ENCODE measurements at regions not wholly inside any gene's neighbourhood (a gene's known extent, or its start where the extent isn't known, plus 50 kb on each side); places are given as distances from the start of the nearest gene placed in this dataset.

DNA sequence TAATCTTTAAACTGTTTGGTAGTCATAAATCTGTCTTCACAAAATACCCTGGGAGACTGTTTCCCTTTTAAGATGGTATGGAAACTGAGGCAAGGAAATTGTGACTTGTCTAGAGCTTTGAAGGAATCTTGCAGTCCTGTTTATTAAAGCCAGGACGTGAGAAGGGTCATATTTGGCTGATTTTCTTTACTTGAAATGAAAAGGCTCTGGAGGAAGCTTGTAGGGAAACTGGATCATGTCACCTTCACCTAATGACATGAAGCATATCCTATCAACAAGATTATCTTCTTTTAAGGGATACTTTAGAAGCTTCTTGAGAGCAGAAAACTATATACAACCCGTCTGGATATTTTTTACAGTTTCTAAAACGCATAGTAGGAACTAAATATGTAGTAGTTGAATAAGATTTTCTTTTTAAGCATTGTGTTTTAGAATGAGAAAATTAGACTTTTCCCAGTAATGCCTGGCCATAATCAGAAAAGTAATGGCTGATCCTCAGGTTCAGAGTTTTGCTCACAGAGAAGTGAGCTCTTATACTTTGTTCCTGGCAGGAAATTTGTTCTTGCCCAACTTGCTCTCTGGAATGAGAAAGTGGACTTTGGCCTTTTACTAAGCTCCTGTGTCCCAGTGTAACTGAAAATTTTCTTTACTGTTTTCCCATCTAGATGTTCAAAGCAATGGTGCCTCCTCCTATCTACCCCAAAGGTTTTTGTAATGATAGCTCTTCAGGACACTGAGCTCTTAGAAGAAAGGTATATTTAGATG is 136.8 kb upstream of the AFF2 start:
- no peak for DNase-seq

DNA sequence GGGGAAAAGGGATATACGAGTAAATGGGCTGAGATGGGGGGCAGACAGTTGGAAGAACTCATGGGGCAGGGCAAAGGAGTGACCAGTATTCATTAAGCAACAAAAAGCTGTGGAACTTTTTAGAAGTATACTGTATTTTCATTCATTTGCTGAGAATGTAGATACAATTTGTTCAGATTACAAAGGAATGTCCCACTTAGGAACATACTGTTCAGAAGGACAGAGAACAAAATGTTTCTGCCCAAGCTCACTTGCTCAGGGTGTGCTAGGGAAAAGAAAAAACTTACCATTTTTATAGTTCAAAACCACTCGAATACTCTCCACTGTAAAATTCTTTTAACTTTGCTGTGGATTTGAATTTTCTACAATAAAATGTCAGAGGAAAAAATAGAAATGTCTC is 135.2 kb upstream of the AFF2 start:
- DNase-seq, result no peak

DNA sequence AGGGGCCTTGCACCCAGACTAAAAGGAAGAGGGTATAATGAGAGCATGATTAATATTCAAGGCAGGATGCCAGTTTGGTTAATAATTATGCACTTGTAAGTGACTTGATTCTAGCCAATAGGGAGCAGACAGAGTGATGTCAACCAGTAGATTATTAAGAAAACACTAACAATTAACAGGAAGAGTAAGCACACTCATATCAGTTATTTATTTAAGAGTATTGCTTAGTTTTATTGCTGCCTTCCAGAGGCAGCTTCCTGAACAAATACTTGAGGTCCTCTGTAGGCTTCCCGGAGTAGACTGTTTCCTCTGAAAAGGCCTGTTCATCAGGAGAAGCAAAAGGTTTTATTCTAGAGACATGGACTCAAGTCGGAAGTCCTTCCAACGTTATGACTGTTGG is 129.1 kb upstream of the AFF2 start:
- no peak for DNase-seq

DNA sequence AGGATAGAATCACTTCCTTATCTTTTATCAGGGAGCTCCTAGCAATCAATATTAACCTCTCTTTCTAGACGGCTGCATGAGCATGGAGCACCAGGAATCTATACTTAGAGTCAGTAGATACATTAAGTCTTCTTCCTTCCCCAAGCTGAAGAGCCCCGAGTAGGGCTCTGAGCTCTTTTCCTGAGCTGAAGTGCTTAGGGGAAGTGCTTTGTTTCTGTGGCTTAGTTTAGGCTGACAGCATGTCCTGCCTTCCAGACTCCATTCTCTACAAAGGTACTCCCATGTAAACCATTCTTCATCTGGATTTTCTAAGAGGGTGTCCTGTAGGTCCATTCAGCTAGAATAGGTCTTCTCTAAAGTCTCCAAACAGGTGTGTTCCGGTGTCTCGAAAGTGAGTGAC is 127.5 kb upstream of the AFF2 start:
- DNase-seq, result no peak

DNA sequence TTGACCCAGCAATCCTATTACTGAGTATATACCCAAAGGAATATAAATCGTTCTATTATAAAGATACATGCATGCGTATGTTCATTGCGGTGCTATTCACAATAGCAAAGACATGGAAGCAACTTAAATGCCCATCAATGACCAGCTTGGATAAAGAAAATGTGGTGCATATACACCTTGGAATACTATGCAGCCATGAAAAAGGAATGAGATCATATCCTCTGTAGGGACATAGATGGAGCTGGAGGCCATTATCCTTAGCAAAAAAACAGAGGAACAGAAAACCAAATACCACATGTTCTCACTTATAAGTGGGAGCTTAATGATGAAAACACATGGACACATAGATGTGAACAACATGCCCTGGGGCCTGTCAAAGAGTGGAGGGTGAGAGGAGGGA is 124.1 kb upstream of the AFF2 start:
- no peak for DNase-seq

DNA sequence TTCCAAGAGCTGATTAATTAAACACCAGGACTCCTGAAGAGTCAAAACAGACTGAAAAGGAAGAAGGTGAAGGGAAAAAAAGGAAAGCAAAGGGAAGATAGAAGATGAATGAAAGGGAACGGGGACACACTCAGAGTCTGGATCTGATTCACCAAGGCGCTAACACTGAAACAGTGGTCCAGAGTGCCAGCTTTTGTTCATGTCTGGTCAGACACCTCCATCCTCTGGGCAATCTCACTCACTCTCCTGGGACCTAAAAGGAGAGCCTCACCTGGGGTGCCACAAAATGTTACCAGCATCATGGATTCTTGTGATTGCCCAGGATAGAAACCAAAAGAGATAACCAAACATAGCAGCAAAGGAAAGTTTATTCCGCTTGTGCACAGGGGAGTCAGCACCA is 120.3 kb upstream of the AFF2 start:
- DNase-seq, result no peak

DNA sequence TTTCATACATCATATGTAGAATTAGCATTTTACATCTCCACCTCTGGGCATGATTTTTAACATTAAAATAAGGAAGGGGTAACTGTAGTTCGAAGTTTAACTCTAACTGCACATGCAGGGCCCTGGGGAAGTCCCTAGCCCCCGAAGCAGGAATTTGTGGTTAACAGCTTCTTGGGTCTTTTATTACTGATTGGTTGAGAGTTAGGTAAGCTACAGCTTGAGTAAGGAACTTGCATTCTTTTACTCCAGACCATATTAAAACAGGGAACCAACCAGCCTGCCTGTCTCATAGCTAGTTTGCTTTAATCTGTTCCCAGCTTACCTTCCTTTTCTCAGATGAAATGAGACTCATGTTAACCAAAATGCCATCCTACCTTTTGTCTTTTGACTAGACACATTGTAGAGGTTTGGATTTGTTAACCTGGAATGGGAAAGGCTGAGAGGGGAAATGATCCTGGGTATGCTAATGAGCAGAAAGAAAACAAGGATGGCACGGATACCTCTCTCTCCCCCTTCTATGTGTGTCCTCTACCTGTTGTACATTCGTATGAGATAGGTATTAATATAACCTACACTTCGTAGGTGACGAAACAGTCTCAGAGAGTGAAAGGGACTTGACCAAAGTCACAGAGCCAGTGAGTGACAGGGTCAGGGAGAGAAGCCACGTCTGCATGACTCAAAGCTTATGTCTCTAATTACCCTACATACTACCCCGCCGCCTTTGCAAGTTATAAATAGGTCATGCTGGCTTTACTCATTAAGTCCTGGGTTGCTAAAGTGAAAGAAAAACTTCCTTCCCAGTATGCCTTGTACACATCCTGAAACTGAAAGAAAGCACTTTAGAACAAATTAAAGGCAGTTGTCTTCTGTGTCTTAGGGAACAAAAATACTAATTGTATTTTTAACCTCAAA is 119.5 kb upstream of the AFF2 start:
- DNase-seq, result no peak

DNA sequence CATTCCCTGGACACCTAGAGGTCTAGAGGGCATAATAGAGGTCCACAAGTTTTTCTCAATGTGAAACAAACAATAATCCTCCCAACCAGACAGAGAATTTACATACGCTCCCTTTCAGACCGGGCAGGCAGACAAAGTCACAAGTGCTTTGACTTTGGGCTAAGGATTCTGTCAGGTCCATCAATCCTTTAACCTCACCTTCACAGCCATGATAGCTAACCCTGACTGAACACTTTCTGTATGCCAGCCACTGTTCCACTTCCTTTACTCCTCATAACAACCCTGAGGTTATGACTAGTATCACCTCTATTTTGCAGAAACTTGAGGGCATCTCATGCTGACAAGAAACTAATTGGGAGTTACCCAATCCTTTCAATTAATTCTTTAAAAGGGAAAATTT is 118.8 kb upstream of the AFF2 start:
- no peak for DNase-seq

DNA sequence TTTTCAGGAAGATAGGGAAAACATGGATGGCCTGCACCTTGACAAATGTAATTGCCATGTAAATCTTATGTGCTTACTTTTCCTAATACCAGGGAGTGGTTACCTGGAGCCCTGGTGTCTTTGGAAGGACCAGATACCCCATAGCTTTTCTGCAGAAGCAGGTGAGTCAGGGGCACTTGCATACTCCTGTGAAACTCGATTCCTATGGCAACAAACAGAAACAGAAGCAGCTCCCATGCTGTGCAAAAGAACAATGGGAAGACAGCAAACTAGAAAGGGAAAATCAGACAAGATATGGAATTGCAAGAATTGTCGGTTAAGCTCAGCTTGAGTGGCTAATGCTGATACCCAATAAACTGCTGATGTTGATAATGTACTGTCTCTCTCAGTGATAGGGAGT is 117.4 kb upstream of the AFF2 start:
- DNase-seq, result no peak

DNA sequence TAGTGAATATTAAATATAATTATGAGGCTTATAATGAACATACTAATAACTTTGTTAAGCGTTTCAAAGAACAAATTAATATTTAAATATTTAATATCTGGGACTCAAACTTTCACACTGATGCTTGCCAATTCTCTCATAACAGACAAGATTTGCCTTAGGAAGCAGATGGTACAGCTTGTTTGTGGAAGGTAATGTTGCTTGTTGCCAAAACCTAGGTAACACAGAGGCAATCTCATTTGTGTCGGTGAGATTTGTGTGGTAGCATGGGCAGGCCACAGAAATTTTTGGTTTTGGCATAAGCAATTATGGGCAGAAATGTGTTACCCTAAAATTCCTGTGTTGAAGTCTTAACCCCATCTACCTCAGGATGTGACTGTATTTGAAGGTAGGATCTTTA is 114.9 kb upstream of the AFF2 start:
- DNase-seq, result no peak

DNA sequence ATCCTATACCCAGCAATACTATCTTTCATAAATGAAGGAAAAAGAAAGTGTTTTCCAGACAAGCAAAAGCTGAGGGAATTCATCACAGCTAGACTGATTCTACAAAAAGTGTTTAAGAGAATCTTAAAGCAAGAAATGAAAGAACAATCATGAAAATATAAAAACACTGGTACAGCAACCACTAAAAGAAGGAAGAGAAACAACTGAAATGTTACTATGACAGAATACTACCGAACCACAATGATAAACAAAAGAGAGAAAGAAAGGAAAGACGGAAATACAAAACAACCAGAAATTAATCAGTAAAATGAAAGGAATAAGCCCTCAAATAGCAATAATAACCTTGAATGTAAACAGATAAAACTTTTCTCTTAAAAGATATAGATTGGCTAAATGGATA is 110.8 kb upstream of the AFF2 start:
- no peak for DNase-seq

DNA sequence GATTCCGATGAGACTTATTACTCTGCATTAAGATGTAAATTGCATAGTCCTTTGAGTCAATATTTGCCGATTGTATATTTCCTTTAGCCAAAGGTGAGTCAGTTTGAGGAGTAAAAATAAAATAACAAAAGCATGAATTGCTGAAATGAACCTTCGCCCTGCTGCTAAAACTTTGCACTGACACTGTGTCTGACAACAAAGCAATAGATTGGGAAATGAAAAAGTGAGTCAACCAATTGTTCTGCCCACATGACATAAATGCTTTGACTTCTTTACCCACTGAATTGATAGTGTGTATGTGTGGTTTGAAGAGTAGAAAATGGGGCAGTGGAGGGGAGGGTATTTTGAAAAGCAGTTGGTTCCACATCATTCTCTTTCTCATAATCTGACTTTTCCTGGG is 88.4 kb upstream of the AFF2 start:
- no peak for DNase-seq

DNA sequence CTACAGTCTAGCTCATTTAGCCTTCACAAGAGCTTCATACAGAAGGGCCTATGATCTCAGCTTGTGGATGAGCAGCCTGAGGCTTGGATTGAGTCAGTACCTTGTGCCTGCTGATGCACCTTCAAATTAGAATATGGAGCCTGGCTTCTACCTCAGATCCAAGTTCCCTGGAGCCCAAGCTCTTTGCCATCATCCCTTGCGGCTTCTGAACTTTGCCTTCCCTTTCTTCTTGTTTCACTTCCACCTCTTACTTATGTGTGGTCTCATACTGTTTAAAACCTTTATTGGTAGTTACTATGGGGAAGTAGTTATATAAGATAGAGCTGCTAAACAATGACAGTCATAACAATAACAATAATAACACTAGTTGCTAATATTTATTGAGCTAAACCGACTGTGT is 84.3 kb upstream of the AFF2 start:
- DNase-seq, result no peak

DNA sequence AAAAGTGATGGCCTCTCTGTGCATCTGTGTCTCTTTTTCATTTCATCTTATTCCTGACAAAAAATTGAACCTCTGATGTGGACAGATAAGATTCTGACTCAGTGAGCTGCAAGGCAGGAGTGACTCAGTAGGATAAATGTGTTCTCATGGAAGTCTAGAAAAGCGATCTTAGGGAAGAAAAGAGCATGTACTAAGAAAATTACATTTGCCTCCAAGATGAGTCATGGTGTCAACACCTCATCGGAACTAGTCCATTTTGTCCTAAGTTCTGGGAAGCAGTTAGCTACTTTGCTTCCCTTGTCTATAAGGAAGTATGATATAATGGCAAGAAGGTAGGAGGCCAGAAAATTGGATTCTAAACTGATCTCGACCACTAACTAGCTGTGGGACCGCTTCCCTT is 83.5 kb upstream of the AFF2 start:
- no peak for DNase-seq

DNA sequence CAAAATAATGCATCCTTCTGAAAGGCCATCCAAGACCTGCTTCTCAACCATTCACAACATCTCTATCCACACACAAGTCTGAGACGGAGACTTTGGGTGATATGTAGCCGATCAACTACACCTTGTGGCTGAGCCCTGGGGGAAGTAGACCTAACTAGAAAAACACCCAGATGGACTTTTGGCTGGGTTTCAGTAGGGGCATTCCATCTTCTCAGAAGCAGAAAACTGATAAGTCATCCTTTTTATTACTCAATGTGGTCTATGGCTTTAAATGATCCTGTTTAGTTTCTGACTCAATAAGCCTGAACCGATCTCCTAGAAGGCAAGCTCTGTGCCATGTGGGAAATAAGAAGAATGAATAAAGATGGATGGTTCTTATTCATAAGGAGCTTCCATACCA is 82.5 kb upstream of the AFF2 start:
- no peak for DNase-seq

DNA sequence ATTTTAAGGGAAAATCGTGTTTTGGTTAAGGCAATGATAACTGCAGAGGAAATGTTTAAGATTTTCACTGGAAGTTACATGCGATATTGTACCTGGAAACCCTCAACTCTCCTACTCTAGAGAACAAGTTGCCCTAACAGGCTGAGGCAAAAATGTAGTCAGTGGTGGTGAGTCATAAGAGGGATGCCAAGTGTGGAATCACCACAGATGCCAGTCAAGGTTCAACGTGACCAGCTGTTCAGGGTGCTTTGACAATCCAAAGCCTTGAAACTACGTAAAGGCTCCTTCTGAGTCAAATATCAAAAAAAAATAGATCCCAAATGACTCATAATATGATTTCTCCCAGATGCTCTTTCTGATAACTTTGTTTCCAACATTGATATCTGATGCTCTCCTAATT is 77.9 kb upstream of the AFF2 start:
- no peak for DNase-seq

DNA sequence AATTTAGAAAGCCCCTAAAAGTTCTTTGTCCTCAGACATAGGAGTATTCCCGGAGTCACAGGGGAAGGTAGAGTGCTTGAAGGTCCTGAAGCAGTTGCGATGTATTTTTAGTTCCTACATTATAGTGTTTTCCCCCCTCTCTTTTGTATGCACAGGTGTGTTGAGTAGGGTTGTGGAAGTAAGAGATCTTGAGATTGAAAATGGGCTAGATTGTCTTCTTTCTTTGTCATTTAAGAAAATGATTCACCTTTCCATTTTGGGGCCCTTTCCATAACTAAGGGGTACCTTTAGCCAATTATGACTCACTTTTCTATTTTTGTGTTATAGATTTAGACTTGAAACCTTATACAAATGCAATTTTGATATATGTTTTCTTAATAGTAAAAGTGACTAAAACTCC is 75.8 kb upstream of the AFF2 start:
- DNase-seq, result no peak

DNA sequence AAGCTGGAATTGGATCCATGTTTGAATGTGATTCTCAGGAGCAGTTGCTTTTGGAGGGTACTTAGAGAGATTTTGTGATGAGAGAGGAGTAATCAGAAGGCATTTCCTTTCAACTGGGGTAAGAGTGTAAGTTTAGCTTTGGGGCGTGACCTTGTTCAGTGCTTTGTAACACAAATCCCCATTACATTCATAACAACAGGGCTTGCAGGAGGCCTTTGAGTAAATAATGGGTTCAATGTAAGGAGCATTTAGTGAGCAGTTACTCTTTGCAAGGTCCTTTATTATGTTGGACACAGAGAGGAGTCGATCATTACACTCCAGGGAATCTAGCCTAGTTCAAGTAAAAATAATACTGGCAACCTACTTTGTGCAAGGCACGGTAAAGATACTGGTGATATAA is 74.0 kb upstream of the AFF2 start:
- DNase-seq, result no peak

DNA sequence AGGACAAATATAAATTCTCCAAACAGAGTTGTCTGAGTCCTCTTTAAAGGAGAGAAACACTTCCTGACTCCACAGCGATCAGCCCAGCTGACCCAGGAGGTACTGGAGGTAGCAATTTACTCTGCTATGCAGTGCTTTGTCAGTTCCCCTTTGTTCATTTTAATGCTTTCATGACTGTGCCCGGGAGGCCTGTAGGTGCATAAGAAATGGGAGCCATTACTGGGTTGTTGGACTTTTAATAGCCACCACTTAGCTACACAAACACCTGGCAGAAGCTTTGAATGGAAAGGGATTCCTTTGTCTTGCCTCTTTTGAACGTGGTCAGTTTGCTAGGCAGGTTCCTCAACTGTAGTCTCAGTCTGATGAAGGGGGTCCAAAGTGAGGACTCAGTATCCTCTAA is 59.0 kb upstream of the AFF2 start:
- no peak for DNase-seq

DNA sequence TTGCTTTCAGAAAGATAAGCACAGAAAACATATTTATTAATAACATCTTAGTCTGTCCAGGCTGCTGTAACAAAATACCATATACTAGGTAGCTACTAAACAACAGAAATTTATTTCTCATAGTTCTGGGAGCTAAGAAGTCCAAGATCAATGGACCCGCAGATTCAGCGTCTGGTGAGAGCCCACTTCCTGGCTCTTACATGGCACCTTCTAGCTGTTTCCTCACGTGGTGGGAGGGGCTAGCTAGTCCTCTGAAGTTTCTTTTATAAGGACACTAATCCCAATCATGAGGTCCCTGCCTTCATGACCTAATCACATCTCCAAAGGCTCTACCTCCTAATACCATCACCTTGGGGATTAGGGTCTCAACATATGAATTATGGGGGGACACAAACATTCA is 57.2 kb upstream of the AFF2 start:
- DNase-seq, result no peak

DNA sequence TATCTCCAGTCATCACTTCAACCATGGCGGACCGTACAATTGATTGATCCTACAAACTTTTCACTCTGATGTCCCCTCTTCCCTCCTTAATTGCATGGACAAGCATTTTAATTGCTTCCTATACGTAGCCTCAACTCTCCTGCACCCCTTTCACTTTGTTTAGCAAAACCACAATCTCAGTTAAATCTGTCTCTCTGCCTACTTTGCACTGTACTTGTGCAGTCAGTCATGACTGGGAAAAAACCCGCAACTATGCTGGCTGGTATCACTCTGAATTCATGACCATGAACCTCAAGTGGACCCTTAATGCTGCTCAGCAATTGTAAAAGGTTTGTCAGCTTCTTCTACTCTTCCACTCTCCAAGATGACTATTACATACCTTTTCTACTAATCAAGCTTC is 51.7 kb upstream of the AFF2 start:
- DNase-seq, result no peak

Data from right lung (tissue), 2 donors.